Ishikawa (cell line): ENCODE measurements at regions not wholly inside any gene's neighbourhood (a gene's known extent, or its start where the extent isn't known, plus 50 kb on each side); places are given as distances from the start of the nearest gene placed in this dataset.

ENCODE experiments used
- CEBPB ChIP-seq: IDR thresholded peaks from 2 replicates; pipeline ENCODE4 v1.6.1; 2012
- EP300 ChIP-seq: IDR thresholded peaks from 2 replicates; pipeline ENCODE4 v1.6.1; 2012; ENCODE audit warnings: borderline replicate concordance
- FOXM1 ChIP-seq: IDR thresholded peaks from 2 replicates; pipeline ENCODE4 v1.6.1; 2012; ENCODE audit warnings: low read depth, borderline replicate concordance
- MAX ChIP-seq: IDR thresholded peaks from 2 replicates; pipeline ENCODE4 v1.6.1; 2012
- NFIC ChIP-seq: IDR thresholded peaks from 2 replicates; pipeline ENCODE4 v1.6.1; 2012
- RAD21 ChIP-seq: IDR thresholded peaks from 2 replicates; pipeline ENCODE4 v1.6.1; 2012; ENCODE audit warnings: low read depth
- REST ChIP-seq: IDR thresholded peaks from 2 replicates; pipeline ENCODE4 v1.6.1; 2012; ENCODE audit warnings: low read depth, mild to moderate bottlenecking
- TAF1 ChIP-seq: IDR thresholded peaks from 2 replicates; pipeline ENCODE4 v1.6.1; 2012; ENCODE audit warnings: low read depth, mild to moderate bottlenecking
- TCF12 ChIP-seq: IDR thresholded peaks from 2 replicates; pipeline ENCODE4 v1.6.1; 2012; ENCODE audit warnings: low read depth
- TEAD4 ChIP-seq: IDR thresholded peaks from 2 replicates; pipeline ENCODE4 v1.6.1; 2012
- USF1 ChIP-seq: IDR thresholded peaks from 2 replicates; pipeline ENCODE4 v1.6.1; 2012
- YY1 ChIP-seq: IDR thresholded peaks from 2 replicates; pipeline ENCODE4 v1.6.1; 2012; ENCODE audit warnings: low read depth

- TF ChIP-seq FOXM1 (no peak), CEBPB (no peak), TAF1 (no peak), NFIC (no peak), MAX (no peak), YY1 (no peak), REST (no peak), TCF12 (no peak), EP300 (no peak), TEAD4 (no peak), RAD21 (no peak), USF1 (no peak)
These were observed 265.1 kb upstream of the PSMD7 start for GRCh38 chr16:74031551-74031950.
